Esophagus squamous epithelium (tissue), 5 donors: ENCODE measurements at regions not wholly inside any gene's neighbourhood (a gene's known extent, or its start where the extent isn't known, plus 50 kb on each side); places are given as distances from the start of the nearest gene placed in this dataset.

ENCODE experiments used
- DNase-seq: peaks from one replicate; lab custom pipeline; 2025; lab: John Stamatoyannopoulos, UW
- H3K27ac ChIP-seq, 4 donors: fragments of 200-600 bp; sonication (generic); one replicate each; pipeline ENCODE4 v1.5.1; 2016 to 2019; ENCODE audit warnings: mild to moderate bottlenecking in 1 of 4
- H3K27me3 ChIP-seq, 4 donors: fragments of 200-600 bp; sonication (generic); 1 replicate in 3 of 4; 2 replicates in 1 of 4; pipeline versions ENCODE4 v1.5.1 to v1.6.0; 2017 to 2021; ENCODE audit warnings: antibody characterized with exemption in 1 of 4
- H3K36me3 ChIP-seq, 3 donors: fragments of 200-600 bp; sonication (generic); one replicate each; pipeline ENCODE4 v1.5.1; 2016 to 2019
- H3K4me1 ChIP-seq, 3 donors: fragments of 200-600 bp; sonication (generic); one replicate each; pipeline ENCODE4 v1.5.1; 2017 to 2019
- H3K4me3 ChIP-seq, 4 donors: fragments of 200-600 bp; sonication (generic); 1 replicate in 3 of 4; 2 replicates in 1 of 4; pipeline ENCODE4 v1.5.1; 2016 to 2019; ENCODE audit warnings: mild to moderate bottlenecking in 2 of 4, moderate library complexity in 1 of 4
- H3K9me3 ChIP-seq, 3 donors: fragments of 200-600 bp; sonication (generic); one replicate each; pipeline ENCODE4 v1.5.1; 2016 to 2019
- POLR2A ChIP-seq, 4 donors: fragments of 450-650 bp; IDR thresholded peaks; one replicate each; pipeline ENCODE4 v1.6.1; 2017; ENCODE audit warnings: antibody characterized with exemption in 4 of 4, mild to moderate bottlenecking in 4 of 4, moderate library complexity in 3 of 4
- WGBS, 2 donors: methylation state at CpG; one replicate each; pipeline ENCODE4 v1.1.5; 2018; 5-methylcytosine and 5-hydroxymethylcytosine counted together
- intact Hi-C: fragments of 100-400 bp; cut with DNase I; formaldehyde crosslinking; loops from one replicate; pipeline ENCODE4 v1.15.0; 2022
- TF ChIP-seq, protein P1 (sequence below), 6 experiments: fragments of 450-650 bp in 4 of 6; fragments of 200-600 bp in 2 of 6; sonication (generic) in 2 of 6; IDR thresholded peaks; one replicate each; pipeline ENCODE4 v1.5.1; 2016 to 2019; ENCODE audit warnings: antibody characterized with exemption in 6 of 6, mild to moderate bottlenecking in 4 of 6, moderate library complexity in 4 of 6
- donor health status: DM: yes; HTN: yes; CAD: no.

DNA sequence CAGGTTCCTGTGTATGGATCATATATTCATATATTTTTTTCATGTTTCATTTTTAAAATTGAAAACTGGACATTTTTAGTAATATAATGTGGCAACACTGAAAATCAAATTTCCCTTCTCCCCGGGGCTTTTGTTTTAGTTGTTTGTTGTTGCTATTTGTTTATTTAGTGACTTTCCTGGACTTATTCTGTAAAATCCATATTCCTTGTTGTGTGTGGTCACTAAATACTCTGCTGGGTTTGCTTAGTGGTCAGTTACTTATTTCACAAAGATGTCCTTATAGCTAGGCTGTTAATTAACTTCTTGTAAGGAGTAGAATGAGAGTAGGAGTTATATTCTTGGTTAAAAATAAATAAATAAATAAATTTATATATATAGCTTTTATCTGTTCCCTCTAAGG is 121.6 kb upstream of the MED13L start:
- DNase-seq, result no peak
- no peaks in the 10 kb centered on the region for H3K36me3 ChIP-seq
- WGBS, 2 donors, result 84 to 89% methylated on average over 1 of the region's 1 CpG
- no peak overlapping the region for H3K4me3 ChIP-seq
- H3K9me3 ChIP-seq, result no peaks in the 10 kb centered on the region
- no peak overlapping the region for H3K27ac ChIP-seq
- TF ChIP-seq, protein P1, sequence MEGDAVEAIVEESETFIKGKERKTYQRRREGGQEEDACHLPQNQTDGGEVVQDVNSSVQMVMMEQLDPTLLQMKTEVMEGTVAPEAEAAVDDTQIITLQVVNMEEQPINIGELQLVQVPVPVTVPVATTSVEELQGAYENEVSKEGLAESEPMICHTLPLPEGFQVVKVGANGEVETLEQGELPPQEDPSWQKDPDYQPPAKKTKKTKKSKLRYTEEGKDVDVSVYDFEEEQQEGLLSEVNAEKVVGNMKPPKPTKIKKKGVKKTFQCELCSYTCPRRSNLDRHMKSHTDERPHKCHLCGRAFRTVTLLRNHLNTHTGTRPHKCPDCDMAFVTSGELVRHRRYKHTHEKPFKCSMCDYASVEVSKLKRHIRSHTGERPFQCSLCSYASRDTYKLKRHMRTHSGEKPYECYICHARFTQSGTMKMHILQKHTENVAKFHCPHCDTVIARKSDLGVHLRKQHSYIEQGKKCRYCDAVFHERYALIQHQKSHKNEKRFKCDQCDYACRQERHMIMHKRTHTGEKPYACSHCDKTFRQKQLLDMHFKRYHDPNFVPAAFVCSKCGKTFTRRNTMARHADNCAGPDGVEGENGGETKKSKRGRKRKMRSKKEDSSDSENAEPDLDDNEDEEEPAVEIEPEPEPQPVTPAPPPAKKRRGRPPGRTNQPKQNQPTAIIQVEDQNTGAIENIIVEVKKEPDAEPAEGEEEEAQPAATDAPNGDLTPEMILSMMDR (IDR thresholded peaks at IDR 0.05), result no peak
- TF ChIP-seq POLR2A (IDR thresholded peaks at IDR 0.05), result no peak
- H3K27me3 ChIP-seq, result no peaks in the 10 kb centered on the region
- intact Hi-C loops, result no loop called here
- H3K4me1 ChIP-seq, result peaks cover 0 to 19% (median 12%) of the 10 kb centered on the region in 3 donors

DNA sequence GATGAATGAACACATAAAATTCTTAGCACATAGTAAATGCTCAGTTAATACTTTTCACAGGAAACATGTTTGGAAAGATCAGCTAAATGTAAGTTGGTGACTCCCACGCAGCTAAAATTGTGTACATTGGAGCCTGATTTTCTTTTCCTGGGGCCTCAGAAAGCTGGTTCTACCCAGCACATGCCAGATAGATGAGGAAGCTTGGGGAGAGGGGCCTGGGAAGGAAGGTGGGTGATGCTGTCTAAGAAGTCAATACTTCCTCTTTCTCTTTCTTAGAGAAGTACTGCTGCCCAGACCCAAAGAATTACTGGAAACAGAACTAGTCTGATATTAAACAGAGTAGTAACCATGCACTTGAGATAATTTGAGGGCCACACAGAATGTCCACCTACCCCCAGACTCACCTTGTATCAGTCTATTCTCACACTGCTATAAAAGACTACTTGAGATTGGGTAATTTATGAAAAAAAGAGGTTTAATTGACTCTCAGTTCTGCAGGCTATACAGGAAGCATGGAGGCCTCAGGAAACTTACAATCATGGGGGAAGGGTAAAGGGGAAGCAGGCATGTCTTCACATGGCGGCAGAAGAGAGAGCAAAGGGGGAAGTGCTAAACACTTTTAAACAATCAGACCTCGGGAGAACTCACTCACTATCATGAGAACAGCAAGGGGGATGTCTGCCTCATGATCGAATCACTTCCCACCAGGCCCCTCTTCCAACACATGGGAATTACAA is 123.3 kb upstream of the MED13L start:
- H3K4me3 ChIP-seq, result no peak overlapping the region
- no peaks in the 10 kb centered on the region for H3K36me3 ChIP-seq
- H3K4me1 ChIP-seq, result peaks cover 0 to 25% (median 12%) of the 10 kb centered on the region in 3 donors
- H3K27ac ChIP-seq, result no peak overlapping the region
- intact Hi-C loops, result no loop called here
- TF ChIP-seq, protein P1 (IDR thresholded peaks at IDR 0.05), result no peak
- no peak for TF ChIP-seq POLR2A (IDR thresholded peaks at IDR 0.05)
- H3K9me3 ChIP-seq, result no peaks in the 10 kb centered on the region
- 59 to 67% methylated on average over 4 of the region's 4 CpGs for WGBS, 2 donors
- no peak for DNase-seq
- no peaks in the 10 kb centered on the region for H3K27me3 ChIP-seq

DNA sequence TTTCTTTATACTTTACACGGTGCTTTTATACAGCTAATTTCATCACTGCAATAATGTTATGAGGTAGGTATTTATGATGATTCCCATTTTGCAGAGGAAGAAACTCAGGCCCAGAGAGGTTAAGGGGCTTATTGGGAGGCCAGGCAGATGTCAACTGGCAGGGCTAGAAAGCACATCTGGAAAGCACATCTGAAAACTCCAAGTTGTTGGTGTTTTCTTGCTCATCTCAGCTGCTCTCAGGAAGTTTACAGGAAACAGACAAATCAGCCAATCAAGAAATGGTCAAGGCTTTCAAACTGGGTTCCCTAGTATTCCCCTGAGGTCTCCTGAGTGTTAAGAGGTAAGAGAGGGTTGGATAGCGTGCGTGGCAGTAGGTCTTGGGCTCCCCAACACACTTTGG is 124.1 kb upstream of the MED13L start:
- Histone ChIP-seq H3K36me3 (no peaks in the 10 kb centered on the region), H3K4me3 (no peak overlapping the region), H3K9me3 (no peaks in the 10 kb centered on the region), H3K4me1 (peaks cover 0 to 32% (median 19%) of the 10 kb centered on the region in 3 donors), H3K27me3 (no peaks in the 10 kb centered on the region), H3K27ac (no peak overlapping the region)
- no peak for DNase-seq
- WGBS, 2 donors, result 75 to 88% methylated on average over 3 of the region's 3 CpGs
- no peak for TF ChIP-seq POLR2A (IDR thresholded peaks at IDR 0.05)
- TF ChIP-seq, protein P1 (IDR thresholded peaks at IDR 0.05), result no peak
- intact Hi-C loops, result no loop called here

DNA sequence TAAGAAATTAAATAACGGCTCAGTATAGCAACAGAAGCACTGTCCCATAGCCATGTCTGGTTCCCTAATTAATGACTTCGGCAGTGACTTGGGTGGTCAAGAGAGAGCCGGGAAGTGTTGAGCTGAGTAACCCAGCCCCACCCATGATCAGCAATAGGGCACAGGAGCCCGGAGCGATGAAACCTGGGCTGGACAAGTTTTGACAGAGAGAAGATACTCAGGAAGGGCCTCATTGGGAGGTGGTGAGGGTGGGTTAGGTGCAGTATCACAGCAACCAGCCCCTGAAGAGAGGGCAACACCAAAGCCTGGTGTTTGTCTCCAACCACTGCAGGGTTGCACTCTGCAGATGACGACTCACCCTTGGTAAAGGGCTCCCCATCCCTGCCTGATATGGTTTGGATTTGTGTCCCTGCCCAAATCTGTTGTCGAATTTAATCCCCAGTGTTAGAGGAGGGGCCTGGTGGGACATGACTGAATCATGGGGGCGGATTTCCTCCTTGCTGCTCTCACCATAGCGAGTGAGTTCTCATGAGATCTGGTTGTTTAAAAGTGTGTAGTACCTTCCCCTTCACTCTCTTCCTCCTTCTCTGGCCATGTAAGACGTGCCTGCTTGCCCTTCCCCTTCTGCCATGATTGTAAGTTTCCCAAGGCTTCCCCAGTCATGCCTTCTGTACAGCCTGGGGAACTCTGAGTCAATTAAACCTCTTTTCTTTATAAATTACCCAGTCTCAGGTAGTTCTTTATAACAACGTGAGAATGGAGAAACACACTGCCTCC is 124.9 kb upstream of the MED13L start:
- TF ChIP-seq, protein P1 (IDR thresholded peaks at IDR 0.05), result no peak
- no peak for TF ChIP-seq POLR2A (IDR thresholded peaks at IDR 0.05)
- Histone ChIP-seq H3K4me1 (peaks cover 0 to 38% (median 24%) of the 10 kb centered on the region in 3 donors), H3K36me3 (no peaks in the 10 kb centered on the region), H3K4me3 (no peak overlapping the region), H3K27me3 (no peaks in the 10 kb centered on the region), H3K9me3 (no peaks in the 10 kb centered on the region), H3K27ac (no peak overlapping the region)
- intact Hi-C loops, result no loop called here
- 50 to 53% methylated on average over 10 of the region's 11 CpGs for WGBS, 2 donors
- no peak for DNase-seq

DNA sequence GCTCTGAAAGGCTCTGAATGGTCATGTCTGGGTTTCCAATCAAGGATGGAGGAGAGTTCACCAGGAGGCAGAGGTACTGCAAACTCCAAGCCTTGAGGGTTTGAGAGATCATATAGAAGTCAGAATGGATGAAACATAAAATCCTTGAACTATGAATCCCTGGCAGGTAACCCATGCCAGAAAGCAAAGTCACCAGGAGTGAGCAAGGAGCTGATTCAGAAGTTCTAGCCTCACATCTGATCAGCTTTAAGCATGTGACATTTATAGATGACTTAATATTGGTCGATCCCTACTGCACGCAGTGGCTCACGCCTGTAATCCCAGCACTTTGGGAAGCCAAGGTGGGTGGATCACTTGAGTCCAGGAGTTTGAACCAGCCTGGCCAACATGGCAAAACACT is 126.1 kb upstream of the MED13L start:
- no peaks in the 10 kb centered on the region for H3K27me3 ChIP-seq
- no peaks in the 10 kb centered on the region for H3K9me3 ChIP-seq
- no peak overlapping the region for H3K4me3 ChIP-seq
- peaks cover 0 to 40% (median 24%) of the 10 kb centered on the region in 3 donors for H3K4me1 ChIP-seq
- DNase-seq, result no peak
- 50 to 53% methylated on average over 3 of the region's 3 CpGs for WGBS, 2 donors
- TF ChIP-seq, protein P1 (IDR thresholded peaks at IDR 0.05), result no peak
- TF ChIP-seq POLR2A (IDR thresholded peaks at IDR 0.05), result no peak
- H3K27ac ChIP-seq, result no peak overlapping the region
- intact Hi-C loops, result no loop called here
- no peaks in the 10 kb centered on the region for H3K36me3 ChIP-seq
